ENCODE measurements at regions not wholly inside any gene's neighbourhood (a gene's known extent, or its start where the extent isn't known, plus 50 kb on each side); places are given as distances from the start of the nearest gene placed in this dataset.

- TF ChIP-seq, protein P1, sequence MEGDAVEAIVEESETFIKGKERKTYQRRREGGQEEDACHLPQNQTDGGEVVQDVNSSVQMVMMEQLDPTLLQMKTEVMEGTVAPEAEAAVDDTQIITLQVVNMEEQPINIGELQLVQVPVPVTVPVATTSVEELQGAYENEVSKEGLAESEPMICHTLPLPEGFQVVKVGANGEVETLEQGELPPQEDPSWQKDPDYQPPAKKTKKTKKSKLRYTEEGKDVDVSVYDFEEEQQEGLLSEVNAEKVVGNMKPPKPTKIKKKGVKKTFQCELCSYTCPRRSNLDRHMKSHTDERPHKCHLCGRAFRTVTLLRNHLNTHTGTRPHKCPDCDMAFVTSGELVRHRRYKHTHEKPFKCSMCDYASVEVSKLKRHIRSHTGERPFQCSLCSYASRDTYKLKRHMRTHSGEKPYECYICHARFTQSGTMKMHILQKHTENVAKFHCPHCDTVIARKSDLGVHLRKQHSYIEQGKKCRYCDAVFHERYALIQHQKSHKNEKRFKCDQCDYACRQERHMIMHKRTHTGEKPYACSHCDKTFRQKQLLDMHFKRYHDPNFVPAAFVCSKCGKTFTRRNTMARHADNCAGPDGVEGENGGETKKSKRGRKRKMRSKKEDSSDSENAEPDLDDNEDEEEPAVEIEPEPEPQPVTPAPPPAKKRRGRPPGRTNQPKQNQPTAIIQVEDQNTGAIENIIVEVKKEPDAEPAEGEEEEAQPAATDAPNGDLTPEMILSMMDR (IDR thresholded peaks at IDR 0.05 in 2 of 3, conservative IDR thresholded peaks at IDR 0.05 in 1 of 3; ENCODE audit: insufficient read depth in 2 of 3, low read depth in 1 of 3, low read length in 3 of 3): peak in 2 of 3 experiments; percentile 27 to 61; a peak in 3 of 6 replicates
- TF ChIP-seq ZKSCAN1 (IDR thresholded peaks at IDR 0.05; ENCODE audit: low read depth, low read length) (no peak), HNRNPH1 (optimal IDR thresholded peaks at IDR 0.05; ENCODE audit: low read depth, low read length) (no peak), ZNF133 (CRISPR knock-in tag; IDR thresholded peaks at IDR 0.05) (no peak)
- TF ChIP-seq, protein P2, sequence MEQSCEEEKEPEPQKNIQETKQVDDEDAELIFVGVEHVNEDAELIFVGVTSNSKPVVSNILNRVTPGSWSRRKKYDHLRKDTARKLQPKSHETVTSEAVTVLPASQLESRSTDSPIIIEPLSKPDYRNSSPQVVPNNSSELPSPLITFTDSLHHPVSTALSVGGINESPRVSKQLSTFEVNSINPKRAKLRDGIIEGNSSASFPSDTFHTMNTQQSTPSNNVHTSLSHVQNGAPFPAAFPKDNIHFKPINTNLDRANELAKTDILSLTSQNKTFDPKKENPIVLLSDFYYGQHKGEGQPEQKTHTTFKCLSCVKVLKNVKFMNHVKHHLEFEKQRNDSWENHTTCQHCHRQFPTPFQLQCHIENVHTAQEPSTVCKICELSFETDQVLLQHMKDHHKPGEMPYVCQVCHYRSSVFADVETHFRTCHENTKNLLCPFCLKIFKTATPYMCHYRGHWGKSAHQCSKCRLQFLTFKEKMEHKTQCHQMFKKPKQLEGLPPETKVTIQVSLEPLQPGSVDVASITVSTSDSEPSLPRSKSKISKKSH (CRISPR knock-in tag; IDR thresholded peaks at IDR 0.05): no peak
Measured at GRCh38 chr18:60549338-60549960, 176.9 kb upstream of the MC4R start.
